ENCODE measurements at regions not wholly inside any gene's neighbourhood (a gene's known extent, or its start where the extent isn't known, plus 50 kb on each side); places are given as distances from the start of the nearest gene placed in this dataset.

DNA sequence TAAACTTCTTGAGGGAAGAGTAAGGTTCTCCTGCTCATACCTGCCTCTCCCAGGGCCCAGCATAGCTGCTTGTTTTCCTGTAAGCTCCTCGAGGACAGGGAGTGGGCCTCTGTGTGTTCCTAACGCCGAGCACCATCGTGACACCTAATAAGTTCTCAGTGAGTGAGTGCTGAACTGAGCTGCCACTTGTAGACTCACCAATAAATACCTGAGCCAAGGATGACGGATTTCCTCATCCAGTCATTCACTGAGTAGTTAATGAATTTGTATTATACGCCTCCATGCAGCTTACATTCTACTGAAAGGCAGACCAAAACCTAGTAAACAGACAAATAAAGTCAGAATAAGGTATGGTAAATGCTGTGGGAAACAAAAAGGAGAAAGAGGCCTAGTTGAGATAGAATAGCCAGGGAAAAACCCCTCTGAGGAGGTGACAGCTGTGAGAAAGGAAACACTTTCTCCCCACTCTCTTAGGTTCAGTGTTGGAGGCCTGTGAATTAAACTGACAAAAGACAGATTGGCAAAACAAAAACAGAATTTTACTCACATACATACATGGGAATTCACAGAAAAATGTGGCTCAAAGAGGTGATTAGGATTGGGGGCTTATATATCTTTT is 138.6 kb downstream of the B3GNT2 start:
- TF ChIP-seq, protein P1, sequence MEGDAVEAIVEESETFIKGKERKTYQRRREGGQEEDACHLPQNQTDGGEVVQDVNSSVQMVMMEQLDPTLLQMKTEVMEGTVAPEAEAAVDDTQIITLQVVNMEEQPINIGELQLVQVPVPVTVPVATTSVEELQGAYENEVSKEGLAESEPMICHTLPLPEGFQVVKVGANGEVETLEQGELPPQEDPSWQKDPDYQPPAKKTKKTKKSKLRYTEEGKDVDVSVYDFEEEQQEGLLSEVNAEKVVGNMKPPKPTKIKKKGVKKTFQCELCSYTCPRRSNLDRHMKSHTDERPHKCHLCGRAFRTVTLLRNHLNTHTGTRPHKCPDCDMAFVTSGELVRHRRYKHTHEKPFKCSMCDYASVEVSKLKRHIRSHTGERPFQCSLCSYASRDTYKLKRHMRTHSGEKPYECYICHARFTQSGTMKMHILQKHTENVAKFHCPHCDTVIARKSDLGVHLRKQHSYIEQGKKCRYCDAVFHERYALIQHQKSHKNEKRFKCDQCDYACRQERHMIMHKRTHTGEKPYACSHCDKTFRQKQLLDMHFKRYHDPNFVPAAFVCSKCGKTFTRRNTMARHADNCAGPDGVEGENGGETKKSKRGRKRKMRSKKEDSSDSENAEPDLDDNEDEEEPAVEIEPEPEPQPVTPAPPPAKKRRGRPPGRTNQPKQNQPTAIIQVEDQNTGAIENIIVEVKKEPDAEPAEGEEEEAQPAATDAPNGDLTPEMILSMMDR (IDR thresholded peaks at IDR 0.05; ENCODE audit: low read length) = no peak
- TF ChIP-seq EZH2 (optimal IDR thresholded peaks at IDR 0.05; ENCODE audit: low read depth, low read length) (no peak), EZH2phosphoT487 (IDR thresholded peaks at IDR 0.05; ENCODE audit: low read length) (no peak)

Data from MM.1S (cell line).